GM19463 (cell line): ENCODE measurements at regions not wholly inside any gene's neighbourhood (a gene's known extent, or its start where the extent isn't known, plus 50 kb on each side); places are given as distances from the start of the nearest gene placed in this dataset.
"Not testable (repeated sequence)": the region's sequence is repeated elsewhere in the genome, so short reads cannot be mapped to it uniquely, and the experiment has no call there.

Experiments used
- ATAC-seq: cut with Tn5 transposase; IDR thresholded peaks from one replicate; pipeline ENCODE4 v1.9.1; 2021; ENCODE audit warnings: mild to moderate bottlenecking, moderate library complexity; ENCODE audit not compliant: unreplicated experiment

DNA sequence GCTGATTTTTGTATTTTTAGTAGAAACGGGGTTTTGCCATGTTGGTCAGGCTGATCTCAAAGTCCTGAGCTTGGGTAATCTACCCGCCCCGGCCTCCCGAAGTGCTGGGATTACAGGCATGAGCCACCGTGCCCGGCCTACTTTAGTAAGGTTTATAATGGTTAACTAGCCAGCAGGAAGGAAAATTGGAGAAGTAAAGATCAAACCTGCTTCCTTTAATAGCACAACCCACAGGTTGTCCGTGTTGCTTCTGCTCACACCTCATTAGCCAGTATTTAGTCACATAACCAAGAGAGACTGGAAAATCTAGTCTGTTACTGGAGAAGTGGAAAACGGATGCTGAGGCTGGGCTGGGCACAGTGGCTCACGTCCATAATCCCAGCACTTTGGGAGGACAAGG lies 51.9 kb upstream of the TBL1XR1 start:
- no peak for ATAC-seq

DNA sequence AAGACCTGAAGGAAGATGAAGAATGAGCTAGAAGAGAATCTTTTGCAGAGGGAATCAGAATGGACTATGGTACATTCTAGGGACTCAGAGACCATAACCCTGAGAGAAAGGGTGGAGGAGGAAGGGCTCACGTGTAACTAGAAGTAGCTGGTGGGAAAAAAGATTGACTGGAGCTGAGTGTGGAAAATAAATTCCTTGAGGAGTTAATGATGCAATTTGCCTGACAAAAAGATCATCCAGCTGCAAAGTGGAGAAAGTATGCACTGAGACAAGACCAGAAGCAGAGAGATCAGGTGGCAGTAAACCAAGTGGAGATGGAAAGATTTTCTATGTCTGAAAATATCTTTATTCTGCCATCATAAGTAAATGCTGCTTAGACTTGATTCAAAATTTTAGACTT lies 52.9 kb upstream of the TBL1XR1 start:
- ATAC-seq, result no peak

DNA sequence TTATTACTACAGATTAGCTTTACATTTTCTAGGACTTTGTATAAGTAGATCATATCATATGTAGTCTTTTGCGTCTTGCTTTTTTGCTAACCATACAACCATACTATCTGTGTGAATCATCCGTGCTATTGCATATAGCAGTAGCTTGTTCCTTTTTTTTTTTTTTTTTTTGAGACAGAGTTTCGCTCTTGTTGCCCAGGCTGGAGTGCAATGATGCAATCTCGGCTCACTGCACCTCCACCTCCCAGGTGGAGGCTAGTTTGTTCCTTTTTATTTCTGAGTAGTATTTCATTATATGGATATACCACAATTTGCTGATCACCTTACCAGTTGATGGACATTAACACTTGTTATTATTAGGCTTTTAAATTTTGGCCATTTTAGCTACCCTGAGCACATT lies 54.5 kb upstream of the TBL1XR1 start:
- ATAC-seq, result no peak

DNA sequence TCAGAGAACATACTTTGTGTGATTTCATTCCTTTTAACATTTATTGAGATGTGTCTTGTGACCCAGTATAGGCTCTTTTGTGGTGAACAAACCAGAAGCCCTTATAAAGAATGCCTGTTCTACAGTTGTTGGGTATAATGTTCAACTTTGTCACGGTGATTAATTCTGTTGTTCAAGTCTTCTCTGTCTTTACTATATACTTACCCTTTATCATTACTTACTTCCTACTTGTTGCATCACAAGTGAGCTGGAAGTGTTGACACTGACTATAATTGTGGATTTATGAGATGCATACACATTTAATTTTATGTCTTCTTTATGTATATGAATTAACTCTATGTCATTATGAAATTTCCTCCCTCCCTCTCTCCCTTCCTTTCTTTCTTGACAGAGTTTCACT lies 59.7 kb upstream of the TBL1XR1 start:
- ATAC-seq, result no peak

DNA sequence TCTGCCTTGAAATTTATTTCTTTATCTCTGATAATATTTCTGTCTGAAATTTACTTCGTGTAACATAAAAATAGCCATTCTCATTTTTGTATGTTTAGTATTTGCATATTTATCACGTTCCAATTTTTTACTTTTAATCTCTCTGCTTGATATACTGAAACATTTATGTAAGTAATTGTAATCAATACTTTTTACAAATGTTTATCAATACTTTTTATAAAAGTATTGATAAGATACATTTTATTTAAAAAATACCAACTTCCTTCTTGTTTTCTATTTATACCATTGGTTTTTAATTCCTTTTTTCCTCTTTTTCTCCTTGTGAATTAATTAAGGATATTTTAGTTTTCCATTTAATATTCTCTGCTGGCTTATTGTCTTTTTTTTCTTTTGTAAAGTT lies 60.3 kb upstream of the TBL1XR1 start:
- ATAC-seq, result no peak

DNA sequence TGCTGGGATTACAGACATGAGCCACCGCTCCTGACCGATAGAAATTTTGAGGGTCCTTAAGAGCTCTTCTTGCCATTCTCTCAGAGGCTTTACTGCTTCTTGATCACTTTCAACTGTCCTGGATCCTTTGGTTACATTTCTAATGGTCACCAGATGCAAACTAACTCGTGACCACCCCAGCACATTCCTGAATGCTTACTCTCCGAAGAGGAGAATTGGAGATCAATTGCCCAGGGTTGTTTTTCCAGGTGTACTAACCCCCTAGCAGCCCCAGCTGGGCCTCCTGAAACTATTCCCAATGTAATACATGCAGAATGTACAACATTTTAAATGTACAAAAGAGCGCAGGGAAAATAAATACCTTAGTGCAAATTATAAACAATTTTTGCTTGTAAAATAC lies 65.1 kb upstream of the TBL1XR1 start:
- no peak for ATAC-seq

DNA sequence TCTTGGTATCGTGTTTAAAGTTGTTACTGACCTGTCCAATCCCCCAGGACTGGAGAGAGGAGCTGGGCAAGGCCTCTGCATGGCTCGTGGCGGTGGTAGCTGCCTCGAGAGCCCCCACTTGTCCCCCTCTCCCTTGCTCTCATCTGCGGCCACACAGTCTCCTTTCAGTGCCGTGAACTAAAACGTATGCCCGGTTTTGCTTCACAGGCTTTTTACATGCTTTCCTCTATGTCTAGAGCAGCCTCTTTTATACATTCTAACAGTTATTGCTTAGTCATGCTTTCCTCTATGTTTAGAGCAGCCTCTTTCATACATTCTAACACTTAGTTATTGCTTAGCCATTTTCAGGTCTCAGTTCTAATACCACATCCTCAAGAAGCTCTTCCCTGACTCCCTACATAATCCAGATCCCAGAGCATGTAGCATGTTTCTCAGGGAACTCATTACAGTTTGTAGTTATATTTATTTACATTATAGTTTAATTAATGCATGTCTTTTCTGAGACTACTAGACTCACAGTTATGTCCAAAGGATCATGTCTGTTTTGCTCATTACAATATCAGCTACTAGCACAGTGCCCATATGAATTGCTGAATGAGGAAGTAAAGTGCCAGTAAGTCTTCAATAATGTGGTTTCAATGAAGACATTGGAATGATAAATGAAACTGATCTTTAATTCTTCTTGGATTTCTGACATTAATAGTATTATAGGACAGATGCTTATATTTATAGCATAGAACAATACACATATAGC lies 66.5 kb upstream of the TBL1XR1 start:
- ATAC-seq, result peak; percentile 36

DNA sequence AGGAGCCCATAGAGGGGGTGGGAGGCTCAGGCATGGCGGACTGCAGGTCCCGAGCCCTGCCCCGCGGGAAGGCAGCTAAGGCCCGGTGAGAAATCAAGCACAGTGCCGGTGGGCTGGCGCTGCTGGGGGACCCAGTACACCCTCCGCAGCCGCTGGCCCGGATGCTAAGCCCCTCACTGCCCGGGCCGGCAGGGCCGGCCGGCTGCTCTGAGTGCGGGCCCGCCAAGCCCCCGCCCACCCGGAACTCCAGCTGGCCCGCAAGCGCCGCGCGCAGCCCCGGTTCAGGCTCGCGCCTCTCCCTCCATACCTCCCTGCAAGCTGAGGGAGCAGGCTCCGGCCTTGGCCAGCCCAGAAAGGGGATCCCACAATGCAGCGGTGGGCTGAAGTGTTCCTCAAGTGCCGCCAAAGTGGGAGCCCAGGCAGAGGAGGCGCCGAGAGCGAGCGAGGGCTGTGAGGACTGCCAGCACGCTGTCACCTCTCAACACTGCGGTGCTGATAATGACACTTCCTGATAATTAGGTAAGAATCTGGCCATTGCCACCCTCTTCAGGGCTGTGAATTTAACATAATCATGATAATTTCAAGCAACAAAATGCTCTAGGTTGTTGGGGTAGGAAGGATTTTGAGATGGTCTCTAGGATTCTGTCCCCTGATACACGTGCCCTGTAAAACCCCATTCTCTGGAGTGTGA lies 74.7 kb upstream of the TBL1XR1 start:
- not testable (repeated sequence) for ATAC-seq

DNA sequence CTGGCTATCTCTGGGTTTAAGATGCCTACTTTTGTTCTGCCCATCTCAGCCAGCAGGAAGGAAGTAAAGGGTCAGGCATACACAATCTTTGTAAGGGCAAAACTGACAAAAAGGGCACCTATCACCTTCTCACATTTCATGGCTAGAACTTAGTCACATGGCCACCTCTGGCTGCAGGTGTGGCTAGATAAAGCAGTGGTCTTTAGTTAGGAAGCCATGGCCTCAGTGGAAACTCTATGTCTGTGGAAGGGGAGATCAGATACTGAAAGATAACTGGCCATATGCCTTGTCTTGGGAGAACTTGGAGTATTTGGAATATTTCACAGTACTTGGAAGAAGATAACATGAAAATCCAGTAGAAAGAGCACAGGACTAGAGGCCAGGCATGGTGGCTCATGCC lies 80.7 kb upstream of the TBL1XR1 start:
- ATAC-seq, result no peak

DNA sequence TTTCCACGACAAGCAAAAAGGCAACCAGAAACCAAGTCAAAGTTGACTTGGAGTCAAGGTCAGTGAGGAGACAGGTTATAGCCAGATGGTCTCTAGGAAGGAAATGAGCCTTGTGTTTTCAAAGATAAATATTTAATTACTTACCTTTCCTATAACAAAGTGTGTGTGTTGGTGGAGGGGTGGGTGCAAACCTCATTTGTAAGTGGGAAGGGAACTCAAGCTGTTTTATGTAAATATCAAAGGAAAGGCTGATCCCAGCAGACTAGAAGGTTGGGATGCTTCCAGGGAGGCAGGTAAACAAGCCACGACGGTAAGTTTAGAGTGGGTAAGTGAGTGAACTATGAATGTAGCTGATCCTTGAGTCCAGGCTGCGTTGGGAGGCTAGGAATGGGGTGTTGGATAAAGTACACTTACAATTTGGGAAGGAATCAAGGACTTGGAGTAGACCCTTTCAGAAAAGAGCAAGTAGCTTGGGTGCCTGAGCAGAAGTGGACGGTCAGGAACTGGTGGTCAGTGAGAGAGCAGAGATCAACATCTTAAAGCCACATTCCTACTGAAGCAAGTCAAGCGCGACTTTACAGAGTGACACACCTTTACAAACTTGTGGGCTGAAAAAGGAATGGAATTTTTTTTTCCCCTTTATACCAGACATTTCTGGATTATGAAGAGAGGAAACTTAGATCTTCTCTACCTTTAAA lies 82.0 kb upstream of the TBL1XR1 start:
- no peak for ATAC-seq

DNA sequence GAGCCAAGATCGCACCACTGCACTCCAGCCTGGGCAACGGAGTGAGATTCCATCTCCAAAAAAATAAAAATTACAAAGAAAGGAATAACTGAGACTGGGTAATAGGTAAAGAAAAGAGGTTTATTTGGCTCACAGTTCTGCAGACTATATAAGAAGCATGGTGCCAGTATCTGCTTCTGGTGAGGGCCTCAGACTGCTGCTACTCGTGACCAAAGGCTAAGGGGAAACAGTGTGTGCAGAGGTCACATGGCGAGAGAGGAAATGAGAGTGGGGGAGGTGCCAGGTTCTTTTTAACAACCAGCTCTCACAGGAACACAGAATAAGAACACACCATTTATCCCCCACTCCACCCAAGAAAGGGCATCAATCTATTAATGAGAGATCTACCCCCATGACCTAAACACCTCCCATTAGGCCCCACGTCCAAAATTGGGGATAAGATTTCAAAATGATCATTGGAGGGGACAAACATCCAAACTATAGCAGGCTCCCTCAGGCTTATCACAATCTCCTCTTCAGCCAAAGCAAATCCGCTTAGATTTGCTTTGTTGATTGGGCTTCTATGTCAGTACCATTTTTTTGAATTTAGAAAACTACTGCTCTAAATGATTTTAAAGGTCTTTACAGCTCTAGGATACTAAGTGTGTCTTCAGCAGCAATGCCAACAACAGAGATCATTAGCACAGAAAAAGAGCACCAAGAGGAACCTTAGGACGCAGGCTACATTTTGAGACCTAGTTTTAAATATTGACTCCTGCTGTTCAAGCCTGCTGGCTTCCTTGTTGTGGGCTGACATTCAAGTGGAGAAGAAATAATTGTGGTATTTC lies 84.2 kb upstream of the TBL1XR1 start:
- ATAC-seq, result no peak

DNA sequence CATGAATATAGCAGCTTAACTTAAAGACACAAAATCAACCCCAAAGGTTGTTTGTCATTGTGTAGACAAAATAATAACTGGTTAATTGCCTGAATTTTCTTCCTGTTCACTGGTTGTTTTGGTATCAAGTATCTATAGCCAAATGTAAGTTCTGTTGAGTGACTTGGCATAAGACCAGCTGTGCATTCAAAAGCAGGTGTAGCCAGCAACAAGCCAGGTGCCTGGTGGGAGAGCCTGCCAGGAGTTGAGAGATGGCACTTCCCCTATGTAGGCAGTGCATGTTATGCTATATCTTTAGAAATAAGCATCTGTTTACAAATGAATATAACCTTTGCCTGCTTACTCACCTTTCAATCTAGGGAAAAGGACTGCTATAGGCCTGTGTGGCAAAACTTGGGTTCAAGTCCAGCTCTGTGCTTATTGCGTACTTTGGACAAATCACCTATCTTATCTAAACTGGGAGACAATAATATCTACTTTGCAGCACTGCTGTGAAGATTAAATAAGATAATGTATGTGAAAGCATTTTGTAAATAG lies 84.9 kb upstream of the TBL1XR1 start:
- ATAC-seq, result no peak

DNA sequence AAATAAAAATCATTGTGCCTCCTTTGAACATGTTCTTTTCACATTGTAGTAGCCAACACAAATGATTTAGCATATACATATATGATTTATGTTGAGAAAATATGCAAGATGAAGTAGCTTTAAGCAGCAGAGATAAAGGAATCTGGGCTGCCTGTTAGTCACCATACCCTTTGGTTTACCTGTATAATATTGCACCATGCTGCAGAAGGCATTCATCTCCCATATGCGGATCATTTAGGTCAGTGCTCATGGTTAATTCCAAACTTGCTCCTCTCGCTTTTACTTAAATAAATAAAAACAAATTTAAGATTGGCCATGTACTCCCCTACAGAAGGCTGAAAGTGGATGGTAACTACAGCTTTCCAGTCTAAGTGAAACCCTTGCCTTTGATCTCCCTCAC lies 86.7 kb upstream of the TBL1XR1 start:
- no peak for ATAC-seq

DNA sequence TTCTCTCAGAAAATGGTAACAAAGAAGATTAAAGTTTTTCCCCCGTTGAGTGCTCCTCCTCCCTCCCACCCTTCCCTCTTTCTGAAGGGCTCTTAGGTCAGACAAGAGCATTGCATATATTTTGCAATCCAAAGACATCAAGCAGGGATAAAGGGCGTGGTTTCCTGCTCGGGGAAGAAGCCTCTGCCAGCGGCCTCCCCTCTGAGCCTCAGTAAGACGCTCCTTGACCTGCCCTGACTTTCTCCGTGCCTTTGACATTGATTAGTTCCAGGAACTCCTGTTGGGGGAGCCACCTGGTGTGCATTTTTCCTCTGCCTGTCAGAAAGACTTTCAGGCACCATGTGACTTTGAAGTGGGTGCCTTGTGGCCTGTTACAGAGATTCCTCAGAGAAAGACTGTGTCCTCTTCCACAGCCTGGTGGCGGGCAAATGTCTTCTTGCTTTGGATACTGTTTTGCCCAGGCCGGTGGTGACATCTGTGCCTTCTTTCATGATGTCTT lies 87.2 kb upstream of the TBL1XR1 start:
- ATAC-seq, result no peak

DNA sequence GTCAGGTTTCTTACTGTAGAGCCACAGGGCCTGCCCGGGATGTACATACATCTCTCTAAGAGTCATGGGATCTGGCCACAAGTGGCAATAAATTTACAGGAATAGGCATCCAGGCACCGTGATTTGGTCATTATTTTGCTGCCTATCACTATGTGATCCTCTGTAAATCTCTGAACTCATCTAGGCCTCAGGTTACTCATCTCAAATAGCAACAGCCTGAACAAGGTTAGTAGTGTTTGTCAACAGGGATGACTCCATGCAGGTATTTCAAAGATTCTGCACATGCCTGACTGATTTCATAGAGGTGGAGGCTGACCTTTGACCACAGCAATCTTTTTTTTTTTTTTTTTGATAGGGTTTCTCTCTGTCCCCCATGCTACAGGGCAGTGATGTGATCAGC lies 88.8 kb upstream of the TBL1XR1 start:
- no peak for ATAC-seq

DNA sequence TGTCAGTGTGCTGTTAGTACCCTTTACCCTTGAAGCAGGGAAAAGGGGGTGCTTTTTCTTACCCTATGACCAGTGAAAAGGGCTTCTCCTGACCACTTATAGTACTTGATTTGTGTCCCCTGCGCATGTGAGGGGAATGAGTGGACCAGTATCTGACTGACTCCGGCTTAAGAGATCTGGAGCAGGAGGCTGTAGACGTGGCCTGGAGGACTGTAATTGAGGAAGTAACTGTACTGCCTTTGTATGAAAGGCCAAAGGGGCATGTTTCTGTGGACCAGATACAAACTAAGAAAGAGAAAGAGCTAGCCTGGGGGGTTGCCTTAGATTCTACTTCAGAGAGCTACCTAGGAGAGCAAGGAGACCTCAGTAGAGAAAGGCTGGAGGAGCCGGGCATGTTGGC lies 89.9 kb upstream of the TBL1XR1 start:
- no peak for ATAC-seq

DNA sequence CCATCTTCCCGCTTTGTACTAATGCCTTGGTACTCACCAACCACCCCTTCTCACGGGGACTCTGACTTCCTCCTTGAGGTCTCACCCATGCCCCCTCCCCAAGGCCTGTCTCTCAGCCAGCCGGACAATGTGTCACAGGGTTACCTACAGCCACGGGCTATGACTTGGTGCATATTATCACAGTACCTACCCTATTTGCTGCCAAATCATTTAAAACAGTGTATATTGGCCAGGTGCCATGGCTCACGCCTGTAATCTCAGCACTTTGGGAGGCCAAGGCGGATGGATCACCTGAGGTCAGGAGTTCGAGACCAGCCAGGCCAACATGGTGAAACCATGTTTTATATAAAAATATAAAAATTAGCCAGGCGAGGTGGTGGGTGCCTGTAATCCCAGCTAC lies 93.4 kb upstream of the TBL1XR1 start:
- ATAC-seq, result no peak

DNA sequence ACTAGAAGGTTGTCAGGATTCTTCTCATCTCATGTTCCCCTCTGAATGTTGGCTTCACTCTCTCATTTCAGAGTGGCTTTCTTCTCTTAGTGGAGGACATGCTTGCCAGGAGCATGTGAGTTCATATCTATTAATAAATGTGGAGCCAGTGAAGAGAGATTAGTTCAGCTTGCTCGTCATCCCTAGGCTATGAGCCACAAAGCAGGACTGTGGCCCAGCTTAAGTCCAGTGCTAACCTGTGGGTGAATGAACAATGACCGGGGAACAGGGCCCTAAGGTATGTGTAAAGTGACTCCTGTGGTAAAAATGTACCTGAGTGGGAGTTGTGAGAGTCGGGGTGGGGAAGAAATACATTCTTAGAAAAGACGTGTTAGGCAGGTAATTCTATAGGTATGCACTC lies 96.9 kb upstream of the TBL1XR1 start:
- ATAC-seq, result no peak

DNA sequence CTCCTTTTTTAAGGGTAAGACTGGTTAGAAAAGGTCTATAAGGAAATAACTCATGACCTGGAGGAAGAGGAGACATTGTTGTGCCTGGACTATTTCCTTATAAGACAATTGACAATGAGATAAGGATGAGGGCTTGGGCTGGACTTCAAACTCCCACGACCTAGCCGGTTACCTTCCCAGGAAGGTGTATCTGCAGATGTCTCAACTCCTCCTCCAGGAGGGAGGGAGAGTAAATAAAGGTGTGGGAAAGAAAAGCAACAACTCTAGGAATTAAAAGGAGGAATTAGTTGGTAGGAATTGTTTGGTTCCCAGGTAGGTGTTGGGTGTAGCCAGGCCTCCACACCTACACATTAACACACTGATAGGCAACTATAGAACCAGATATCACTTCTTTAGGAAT lies 97.8 kb upstream of the TBL1XR1 start:
- no peak for ATAC-seq

DNA sequence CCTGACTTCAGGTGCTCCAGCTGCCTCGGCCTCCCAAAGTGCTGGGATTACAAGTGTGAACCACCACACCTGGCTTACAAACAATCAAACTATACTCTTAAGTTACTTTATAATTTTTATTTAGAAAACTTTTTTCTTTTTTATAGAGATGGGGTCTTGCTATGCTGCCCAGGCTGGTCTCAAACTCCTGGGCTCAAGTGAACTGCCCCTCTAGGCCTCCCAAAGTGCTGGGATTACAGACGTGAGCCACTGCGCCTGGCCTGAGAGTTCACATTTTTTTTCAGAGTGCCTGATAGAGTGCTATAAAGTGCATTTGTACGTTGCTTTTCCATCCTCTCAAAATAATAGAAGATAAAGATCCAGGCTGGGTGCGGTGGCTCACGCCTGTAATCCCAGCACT lies 102.0 kb upstream of the TBL1XR1 start:
- no peak for ATAC-seq
